Nephron progenitor cell (in vitro differentiated cells): ENCODE measurements at regions not wholly inside any gene's neighbourhood (a gene's known extent, or its start where the extent isn't known, plus 50 kb on each side); places are given as distances from the start of the nearest gene placed in this dataset.

Experiments
- DNase-seq: peaks from one replicate; pipeline ENCODE4 v3.0.0; 2021
- H3K27ac Mint-ChIP-seq: 2 replicates; pipeline ENCODE4 v1.8.0; 2021; ENCODE audit warnings: mild to moderate bottlenecking, moderate library complexity, mixed read lengths
- H3K27me3 Mint-ChIP-seq: 2 replicates; pipeline ENCODE4 v1.8.0; 2021; ENCODE audit warnings: mild to moderate bottlenecking, low read depth, mixed read lengths; ENCODE audit not compliant: poor library complexity
- H3K36me3 Mint-ChIP-seq: 2 replicates; pipeline ENCODE4 v1.8.0; 2021; ENCODE audit warnings: low read depth, mixed read lengths
- H3K4me1 Mint-ChIP-seq: 2 replicates; pipeline ENCODE4 v1.8.0; 2021; ENCODE audit warnings: mixed read lengths
- H3K4me3 Mint-ChIP-seq: 2 replicates; pipeline ENCODE4 v1.8.0; 2021; ENCODE audit warnings: mild to moderate bottlenecking, moderate library complexity, mixed read lengths
- H3K9me3 Mint-ChIP-seq: 2 replicates; pipeline ENCODE4 v1.8.0; 2021; ENCODE audit warnings: mild to moderate bottlenecking, moderate library complexity, mixed read lengths
- CTCF ChIP-seq: fragments of 200-600 bp; sonication (generic); IDR thresholded peaks from 2 replicates; pipeline ENCODE4 v1.5.0; 2021; ENCODE audit warnings: antibody characterized with exemption

GRCh38 chr1:199641531-199641930 is 386.0 kb upstream of the NR5A2 start:
- Mint-ChIP-seq H3K27me3 (no peaks in the 10 kb centered on the region), H3K4me3 (no peak overlapping the region), H3K36me3 (no peaks in the 10 kb centered on the region), H3K4me1 (no peaks in the 10 kb centered on the region), H3K9me3 (peaks cover 12% of the 10 kb centered on the region), H3K27ac (no peak overlapping the region)
- TF ChIP-seq CTCF, result no peak
- DNase-seq, result no peak

GRCh38 chr1:199644912-199645311 is 382.6 kb upstream of the NR5A2 start:
- no peaks in the 10 kb centered on the region for H3K36me3 Mint-ChIP-seq
- H3K4me3 Mint-ChIP-seq, result no peak overlapping the region
- peaks cover 23% of the 10 kb centered on the region for H3K9me3 Mint-ChIP-seq
- H3K27ac Mint-ChIP-seq, result no peak overlapping the region
- H3K27me3 Mint-ChIP-seq, result no peaks in the 10 kb centered on the region
- no peak for DNase-seq
- TF ChIP-seq CTCF, result no peak
- H3K4me1 Mint-ChIP-seq, result no peaks in the 10 kb centered on the region

GRCh38 chr1:199646761-199647160 is 380.7 kb upstream of the NR5A2 start:
- no peak for TF ChIP-seq CTCF
- Mint-ChIP-seq H3K36me3 (no peaks in the 10 kb centered on the region), H3K4me1 (no peaks in the 10 kb centered on the region), H3K9me3 (peaks cover 30% of the 10 kb centered on the region), H3K27ac (no peak overlapping the region), H3K27me3 (no peaks in the 10 kb centered on the region), H3K4me3 (no peak overlapping the region)
- DNase-seq, result no peak

- peaks cover 3% of the 10 kb centered on the region for H3K27me3 Mint-ChIP-seq
- H3K36me3 Mint-ChIP-seq, result no peaks in the 10 kb centered on the region
- H3K27ac Mint-ChIP-seq, result no peak overlapping the region
- H3K9me3 Mint-ChIP-seq, result peaks cover 3% of the 10 kb centered on the region
- DNase-seq, result no peak
- H3K4me1 Mint-ChIP-seq, result peaks cover 12% of the 10 kb centered on the region
- TF ChIP-seq CTCF, result no peak
- no peak overlapping the region for H3K4me3 Mint-ChIP-seq
These were observed 370.1 kb upstream of the NR5A2 start for GRCh38 chr1:199657449-199657848.

- Mint-ChIP-seq H3K9me3 (no peaks in the 10 kb centered on the region), H3K4me1 (peaks cover 13% of the 10 kb centered on the region), H3K36me3 (no peaks in the 10 kb centered on the region), H3K27ac (no peak overlapping the region), H3K27me3 (peaks cover 3% of the 10 kb centered on the region), H3K4me3 (no peak overlapping the region)
- TF ChIP-seq CTCF, result no peak
- no peak for DNase-seq
These were observed 367.4 kb upstream of the NR5A2 start for GRCh38 chr1:199660071-199660470.

GRCh38 chr1:199665371-199665770 is 362.1 kb upstream of the NR5A2 start:
- peaks cover 3% of the 10 kb centered on the region for H3K27me3 Mint-ChIP-seq
- H3K36me3 Mint-ChIP-seq, result no peaks in the 10 kb centered on the region
- H3K4me3 Mint-ChIP-seq, result no peak overlapping the region

More at GRCh38 chr1:199665371-199665770, 362.1 kb upstream of the NR5A2 start:
- DNase-seq, result no peak
- no peaks in the 10 kb centered on the region for H3K9me3 Mint-ChIP-seq
- H3K4me1 Mint-ChIP-seq, result peaks cover 13% of the 10 kb centered on the region
- no peak overlapping the region for H3K27ac Mint-ChIP-seq
- TF ChIP-seq CTCF, result no peak
